A673 (cell line): ENCODE measurements at regions not wholly inside any gene's neighbourhood (a gene's known extent, or its start where the extent isn't known, plus 50 kb on each side); places are given as distances from the start of the nearest gene placed in this dataset.

ENCODE experiments used
- BruUV-seq: library from RNA; stranded (reverse); fragments of 400-500 nt; replicated peaks from 2 replicates; lab custom pipeline; 2021; lab: Mats Ljungman, UMichigan
- CTCF ChIA-PET: fragments of 300-600 bp; sonication (Branson Sonifier 250); formaldehyde crosslinking; loops from one replicate; lab custom pipeline; 2022; ENCODE audit warnings: antibody characterized with exemption; lab: Charles Lee
- POLR2A ChIA-PET: fragments of 300-600 bp; sonication (Branson Sonifier 250); formaldehyde crosslinking; loops from one replicate; lab custom pipeline; 2022; ENCODE audit warnings: antibody characterized with exemption; ENCODE audit not compliant: low non-redundant PET; lab: Charles Lee
- DNase-seq: peaks from one replicate; pipeline ENCODE4 v3.0.0-alpha.2; 2015; ENCODE audit warnings: low spot score
- H3K27ac ChIP-seq: fragments of 200-600 bp; sonication (generic); 2 replicates; pipeline ENCODE4 v1.5.1; 2016; ENCODE audit warnings: mixed run types, low read depth, mild to moderate bottlenecking, mixed read lengths, antibody characterized with exemption, low read length; ENCODE audit not compliant: poor library complexity, severe bottlenecking
- H3K27me3 ChIP-seq: fragments of 200-600 bp; sonication (generic); replicated peaks from 2 replicates; pipeline ENCODE4 v1.6.1; 2017; ENCODE audit warnings: mixed run types, low read depth, mild to moderate bottlenecking, mixed read lengths, antibody characterized with exemption, low read length; ENCODE audit not compliant: insufficient read depth, poor library complexity
- H3K36me3 ChIP-seq: fragments of 200-600 bp; sonication (generic); 2 replicates; pipeline ENCODE4 v1.6.1; 2016; ENCODE audit warnings: mixed run types, mild to moderate bottlenecking, mixed read lengths, antibody characterized with exemption, low read length; ENCODE audit not compliant: insufficient read depth, poor library complexity, severe bottlenecking
- H3K4me1 ChIP-seq: fragments of 200-600 bp; sonication (generic); 2 replicates; pipeline ENCODE4 v1.6.1; 2017; ENCODE audit warnings: mixed run types, mild to moderate bottlenecking, mixed read lengths, antibody characterized with exemption, low read length; ENCODE audit not compliant: insufficient read depth, poor library complexity, severe bottlenecking
- H3K4me3 ChIP-seq: fragments of 200-600 bp; sonication (generic); 2 replicates; pipeline ENCODE4 v1.5.1; 2016; ENCODE audit warnings: low read depth, mixed run types, mild to moderate bottlenecking, mixed read lengths, low read length; ENCODE audit not compliant: poor library complexity, severe bottlenecking
- H3K9me3 ChIP-seq: fragments of 200-600 bp; sonication (generic); 2 replicates; pipeline ENCODE4 v1.6.1; 2016; ENCODE audit warnings: mixed run types, low read depth, mild to moderate bottlenecking, mixed read lengths, antibody characterized with exemption, low read length; ENCODE audit not compliant: poor library complexity, severe bottlenecking
- CTCF ChIP-seq: fragments of 300-800, 200-600 bp; sonication (generic); conservative IDR thresholded peaks from 2 replicates; pipeline ENCODE4 v1.5.1; 2017; ENCODE audit warnings: low read depth, mild to moderate bottlenecking, antibody characterized with exemption, low read length, moderate library complexity, mixed read lengths
- EZH2 ChIP-seq: fragments of 200-600 bp; sonication (generic); IDR thresholded peaks from 2 replicates; pipeline ENCODE4 v1.6.1; 2017; ENCODE audit warnings: borderline replicate concordance, low read depth, mild to moderate bottlenecking, mixed read lengths, antibody characterized with exemption, low read length; ENCODE audit not compliant: poor library complexity, severe bottlenecking
- intact Hi-C: fragments of 100-400 bp; cut with micrococcal nuclease; formaldehyde crosslinking; loops from one replicate; pipeline ENCODE4 v1.10.0; 2022; ENCODE audit not compliant: unreplicated experiment

GRCh38 chr2:122999821-123000220 is 1025.3 kb upstream of the CNTNAP5 start:
- intact Hi-C loops = no loop called here
- H3K4me1 ChIP-seq = no peaks in the 10 kb centered on the region
- no peak for TF ChIP-seq CTCF
- no TSS peak for BruUV-seq
- H3K27ac ChIP-seq = no peak overlapping the region
- H3K9me3 ChIP-seq = no peaks in the 10 kb centered on the region
- POLR2A ChIA-PET = no interaction called here
- no peaks in the 10 kb centered on the region for H3K27me3 ChIP-seq
- H3K4me3 ChIP-seq = no peak overlapping the region
- no peak for DNase-seq
- no peaks in the 10 kb centered on the region for H3K36me3 ChIP-seq
- CTCF ChIA-PET = no interaction called here

GRCh38 chr2:123002660-123003248 is 1022.3 kb upstream of the CNTNAP5 start:
- Histone ChIP-seq H3K4me1 (no peaks in the 10 kb centered on the region), H3K9me3 (peaks cover 12% of the 10 kb centered on the region), H3K27ac (no peak overlapping the region), H3K4me3 (no peak overlapping the region), H3K27me3 (no peaks in the 10 kb centered on the region), H3K36me3 (no peaks in the 10 kb centered on the region)
- intact Hi-C loops = no loop called here
- BruUV-seq = no TSS peak
- CTCF ChIA-PET = no interaction called here
- DNase-seq = no peak
- POLR2A ChIA-PET = no interaction called here
- TF ChIP-seq CTCF (no peak), EZH2 (no peak)

GRCh38 chr2:123015186-123015585 is 1009.9 kb upstream of the CNTNAP5 start:
- no peak overlapping the region for H3K27ac ChIP-seq
- no peaks in the 10 kb centered on the region for H3K27me3 ChIP-seq
- no peaks in the 10 kb centered on the region for H3K9me3 ChIP-seq
- intact Hi-C loops = no loop called here
- H3K36me3 ChIP-seq = no peaks in the 10 kb centered on the region
- BruUV-seq = no TSS peak
- no peak for DNase-seq
- TF ChIP-seq CTCF (no peak), EZH2 (no peak)
- no peak overlapping the region for H3K4me3 ChIP-seq
- H3K4me1 ChIP-seq = no peaks in the 10 kb centered on the region
- POLR2A ChIA-PET = no interaction called here
- CTCF ChIA-PET = no interaction called here
